GM21367 (cell line): ENCODE measurements at regions not wholly inside any gene's neighbourhood (a gene's known extent, or its start where the extent isn't known, plus 50 kb on each side); places are given as distances from the start of the nearest gene placed in this dataset.

Experiments
- ATAC-seq: cut with Tn5 transposase; IDR thresholded peaks from one replicate; pipeline ENCODE4 v1.9.1; 2021; ENCODE audit not compliant: unreplicated experiment

DNA sequence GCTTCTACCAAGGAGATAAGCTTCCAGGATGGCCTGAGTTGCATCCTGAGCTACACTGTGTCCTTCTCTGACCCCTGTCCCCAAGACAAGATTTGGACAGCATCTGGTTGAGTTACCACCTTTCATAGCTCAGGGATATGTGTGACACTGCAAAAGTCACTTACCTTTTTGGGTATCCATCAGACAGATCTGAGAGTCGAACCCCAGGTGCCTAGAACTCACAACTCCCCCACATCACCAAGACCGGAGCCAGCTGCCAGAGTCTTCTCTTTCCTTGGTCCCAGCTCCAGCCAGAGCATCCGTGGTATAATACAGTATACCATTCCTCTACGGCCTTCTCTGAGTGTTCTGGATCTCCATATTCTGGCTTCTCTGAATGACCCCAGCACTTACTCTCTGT, 133.0 kb downstream of the CD83 start:
- no peak for ATAC-seq

DNA sequence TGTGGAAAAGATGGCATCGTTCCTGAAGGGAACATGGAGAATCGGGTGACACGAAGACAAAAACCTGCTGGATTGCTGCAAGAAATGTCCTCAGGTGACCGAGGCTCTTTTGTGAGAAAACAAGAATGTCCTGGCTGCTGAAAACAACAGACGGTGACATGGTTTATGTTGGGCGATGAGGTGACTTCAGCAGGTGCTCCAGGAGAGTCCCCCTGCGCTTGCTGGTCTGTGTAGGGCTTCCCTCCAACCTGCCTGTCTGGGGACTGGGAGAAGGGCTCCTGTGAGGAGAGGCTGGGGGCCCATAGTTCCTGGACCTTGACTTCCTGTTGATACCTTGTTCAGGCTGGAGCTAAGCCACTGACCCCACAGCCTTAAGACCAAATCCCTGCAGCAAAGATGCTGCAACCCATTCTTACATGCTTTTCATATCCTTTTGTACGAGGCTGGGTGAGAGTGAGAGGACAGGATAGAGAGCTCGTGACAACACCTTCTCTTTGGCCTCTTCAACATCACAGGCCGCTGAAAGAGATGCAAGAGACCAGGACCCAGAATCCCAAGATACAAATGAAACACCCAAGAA, 134.8 kb downstream of the CD83 start:
- ATAC-seq = no peak

DNA sequence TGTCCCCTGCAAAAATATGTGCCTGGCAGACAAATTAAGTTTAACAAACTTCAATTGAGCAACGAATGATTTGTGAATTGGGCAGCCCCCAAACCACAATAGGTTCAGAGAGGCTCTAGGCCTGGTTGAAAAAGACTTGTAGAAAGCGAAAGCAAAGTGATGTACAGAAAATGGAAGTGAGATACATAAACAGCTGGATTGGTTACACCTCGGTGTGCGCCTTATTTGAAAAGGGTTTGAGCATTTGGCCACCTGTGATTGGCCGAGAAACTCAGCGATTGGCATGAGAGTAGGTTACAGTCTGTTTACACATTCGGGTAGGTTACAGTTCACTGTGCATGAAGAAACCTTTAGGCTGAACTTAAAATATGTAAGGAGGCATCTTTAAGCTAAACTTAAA, 136.9 kb downstream of the CD83 start:
- ATAC-seq = peak; percentile 68

DNA sequence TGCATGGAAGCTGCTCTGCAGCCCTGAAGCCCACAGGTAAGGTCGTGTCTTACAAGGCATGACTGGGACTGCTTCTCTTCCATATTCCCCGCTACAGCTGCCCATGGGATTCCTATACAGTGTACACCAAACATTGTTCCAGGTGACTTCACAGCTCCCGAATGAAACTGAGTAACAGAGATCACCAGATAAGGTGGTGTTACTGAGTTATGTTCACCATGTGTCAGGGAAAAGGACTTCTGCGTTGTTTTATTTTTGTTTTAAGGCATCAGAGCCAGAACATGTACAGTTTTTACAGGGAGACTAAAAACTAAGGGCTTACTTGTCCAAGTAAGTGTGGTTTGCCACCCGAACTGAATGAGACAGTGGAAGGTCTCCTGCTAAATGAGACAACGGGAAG, 138.3 kb downstream of the CD83 start:
- no peak for ATAC-seq

DNA sequence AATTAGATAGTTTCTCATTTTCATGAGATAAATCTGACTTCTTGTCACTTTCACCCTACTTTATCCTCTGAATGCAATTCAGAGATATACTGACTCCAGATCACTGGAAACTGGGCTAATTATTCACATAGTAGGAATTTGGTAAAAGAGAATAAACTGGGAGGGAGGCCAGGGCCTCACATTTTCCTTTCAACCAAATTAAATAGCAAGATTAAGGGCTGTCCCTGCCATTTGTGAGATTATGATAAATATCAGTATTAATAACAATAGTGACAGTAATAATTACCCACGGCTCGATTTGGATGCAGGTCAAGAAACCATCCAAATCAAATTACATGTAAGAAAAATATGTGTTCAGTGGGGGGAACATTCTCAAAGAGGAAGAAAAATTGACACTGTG, 140.5 kb downstream of the CD83 start:
- ATAC-seq = no peak

DNA sequence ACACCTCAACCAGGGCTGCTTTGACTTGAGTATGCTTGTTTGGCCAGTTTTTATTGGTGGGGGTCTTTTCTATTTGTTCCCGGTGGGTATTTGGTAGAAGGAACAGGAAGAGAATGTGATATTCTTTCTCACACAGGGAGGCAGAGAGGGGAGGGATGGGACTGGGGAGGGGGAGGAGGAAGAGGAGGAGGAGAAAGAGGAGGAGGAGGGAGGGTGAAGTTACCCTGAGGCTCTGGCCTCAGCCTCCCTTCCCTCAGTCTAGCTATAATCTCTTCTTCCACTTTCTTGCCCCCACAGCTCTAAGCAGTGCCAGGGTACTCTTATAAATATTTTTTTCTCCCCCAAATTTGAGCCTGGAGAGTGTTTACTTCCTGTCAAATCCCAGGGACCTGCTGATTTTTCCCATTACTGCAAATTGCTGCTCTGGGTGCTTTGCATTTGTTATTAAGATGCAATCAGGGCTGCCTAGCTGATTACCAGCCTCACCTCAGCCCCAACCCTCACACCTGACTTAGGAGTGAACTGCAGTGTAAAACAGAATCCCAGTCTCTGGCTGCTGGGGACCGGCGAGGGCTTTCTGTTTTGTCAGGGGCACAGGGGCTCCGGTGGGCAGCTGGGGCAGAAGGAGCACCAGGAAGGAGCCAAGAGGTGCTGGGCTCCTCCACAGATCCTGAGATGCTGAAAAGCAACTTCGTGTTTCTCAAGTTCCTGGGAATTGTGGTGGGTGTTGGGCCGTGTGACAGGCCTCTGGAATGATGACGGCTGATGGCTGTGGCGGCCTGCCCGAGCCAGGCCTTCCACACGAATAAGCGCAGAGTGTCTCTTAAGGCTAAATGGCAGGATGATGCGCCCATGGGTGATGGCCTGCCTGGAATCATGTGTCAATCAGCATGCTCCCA, 141.4 kb downstream of the CD83 start:
- ATAC-seq = no peak

DNA sequence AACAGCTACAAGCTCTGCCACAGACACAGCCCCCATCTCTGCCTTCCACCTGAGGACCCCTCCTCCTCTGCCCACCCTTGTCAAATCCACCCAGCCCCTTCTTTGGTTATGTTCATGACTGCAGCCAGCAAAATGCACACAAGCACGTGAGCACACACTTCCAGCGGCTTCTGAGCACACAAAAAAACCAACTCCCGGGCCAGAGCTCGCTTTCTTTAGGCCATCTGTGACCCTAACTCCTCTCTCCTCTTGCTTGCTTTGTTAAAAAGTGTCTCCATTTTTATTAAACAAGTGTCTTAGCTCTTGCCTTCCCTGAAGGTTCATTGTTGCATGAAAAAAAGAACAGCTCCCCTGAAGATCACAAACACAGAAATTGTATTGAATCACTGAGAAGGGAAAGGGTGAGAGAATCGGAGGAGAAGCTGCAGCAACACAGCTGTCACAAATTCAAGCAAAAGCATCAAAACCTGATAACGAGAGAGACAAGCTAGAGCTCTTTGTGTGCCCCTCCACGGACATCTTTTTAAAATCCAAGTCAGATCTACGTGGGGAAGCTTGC, 142.1 kb downstream of the CD83 start:
- ATAC-seq = no peak

DNA sequence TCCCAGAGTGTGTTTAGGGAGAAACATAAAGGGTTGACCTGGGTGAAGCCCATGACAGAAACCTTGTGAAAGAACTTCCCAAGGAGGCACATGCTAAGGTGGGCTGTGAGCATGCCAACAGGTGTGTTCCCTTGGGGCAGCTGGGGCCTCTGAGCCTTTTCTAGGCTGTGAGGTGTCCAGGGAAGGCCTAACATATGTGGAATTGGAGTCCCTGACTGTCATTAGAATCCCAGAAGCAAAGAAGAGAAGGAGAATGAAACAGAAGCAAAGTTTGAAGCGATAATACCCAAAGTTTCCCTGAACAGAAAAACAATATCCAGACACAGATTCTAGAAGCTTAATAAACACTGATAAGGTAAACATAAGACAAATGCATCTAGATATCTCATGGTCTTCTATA, 143.3 kb downstream of the CD83 start:
- no peak for ATAC-seq

DNA sequence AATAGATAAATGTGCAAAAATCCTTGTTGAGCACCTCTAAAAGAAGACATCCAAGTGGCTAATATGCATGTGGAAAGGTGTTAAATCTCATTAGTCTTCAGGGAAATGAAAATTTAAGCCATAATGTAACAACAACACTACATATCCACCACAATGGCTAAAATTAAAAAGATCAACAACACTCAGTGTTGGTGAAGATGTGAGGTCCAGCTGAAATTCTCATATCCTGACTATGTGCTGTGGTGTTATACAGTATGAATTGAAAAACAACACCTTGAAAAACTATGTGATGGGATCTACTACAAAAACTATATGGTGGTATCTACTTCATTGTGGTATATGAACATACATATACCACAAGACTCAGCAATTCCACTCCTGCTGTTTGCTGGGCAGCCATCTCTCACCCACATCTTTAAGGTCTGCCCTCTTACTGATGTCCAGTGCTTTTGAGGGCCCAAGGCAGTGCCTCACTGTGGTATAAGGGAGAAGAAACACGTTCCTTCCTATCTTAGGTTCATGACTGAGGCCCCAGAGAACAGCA, 146.4 kb downstream of the CD83 start:
- no peak for ATAC-seq

DNA sequence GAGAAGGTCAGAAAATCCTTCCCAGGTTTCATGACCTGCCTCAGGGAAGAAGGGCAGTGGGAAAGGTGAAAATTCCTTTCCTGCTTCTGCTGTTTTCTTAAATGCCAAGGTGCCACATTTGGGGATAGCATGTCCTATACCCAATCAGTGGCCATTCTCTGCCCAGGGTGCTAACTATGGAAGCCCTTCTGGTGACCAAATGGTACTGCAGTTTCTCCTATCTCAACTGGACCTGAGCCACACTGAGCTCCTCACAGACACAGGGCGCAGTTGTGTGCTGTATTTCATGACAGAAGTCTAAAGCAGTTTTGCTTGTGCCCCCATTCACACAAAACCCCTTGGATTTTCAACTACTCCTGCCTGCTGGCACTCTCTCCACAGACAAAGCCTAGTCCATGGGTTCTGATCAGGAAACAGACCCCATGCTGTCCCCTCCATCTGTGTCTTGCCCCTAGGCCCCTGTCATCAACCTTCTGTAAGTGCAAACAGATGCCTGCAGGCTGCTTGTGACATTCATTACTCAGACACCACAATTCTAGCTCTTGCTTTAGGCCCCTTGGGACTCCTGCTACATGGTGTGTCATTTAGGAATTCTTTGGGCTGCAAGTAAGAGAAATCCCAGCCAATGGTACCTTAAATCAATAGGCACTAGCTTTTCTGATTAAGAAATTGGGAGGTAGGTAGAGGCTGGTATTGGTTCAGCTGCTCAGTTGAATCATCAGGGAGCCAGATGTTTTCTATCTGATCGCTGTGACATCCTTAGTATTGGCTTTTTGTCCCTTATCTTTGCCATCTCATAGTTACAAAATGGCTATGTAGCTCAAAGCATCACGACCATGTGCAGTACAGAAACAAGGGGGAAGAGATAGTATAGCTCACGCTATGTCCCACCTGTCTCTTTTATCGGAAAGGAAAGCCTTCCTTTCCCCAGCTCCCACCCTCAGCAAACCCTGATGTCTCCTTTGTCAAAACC, 147.8 kb downstream of the CD83 start:
- no peak for ATAC-seq

DNA sequence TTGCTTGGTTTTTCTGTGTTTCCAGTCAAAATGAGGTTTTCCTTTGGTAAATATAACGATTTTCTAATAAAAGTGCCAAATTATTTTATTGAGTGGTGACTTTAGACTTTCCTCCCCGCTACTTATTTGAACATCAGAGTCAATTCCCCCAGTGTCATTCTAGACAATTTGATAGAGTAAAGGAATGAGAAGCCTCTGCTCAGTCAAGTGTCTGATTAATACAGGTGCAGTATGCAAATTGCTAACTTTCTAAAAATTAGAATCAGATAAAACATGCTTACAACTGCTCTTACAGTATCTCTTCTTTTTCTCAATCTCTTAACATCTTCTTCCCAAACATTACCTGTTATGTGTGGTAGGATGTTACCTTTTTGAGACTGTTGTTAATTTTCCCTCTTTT, 148.7 kb downstream of the CD83 start:
- no peak for ATAC-seq

DNA sequence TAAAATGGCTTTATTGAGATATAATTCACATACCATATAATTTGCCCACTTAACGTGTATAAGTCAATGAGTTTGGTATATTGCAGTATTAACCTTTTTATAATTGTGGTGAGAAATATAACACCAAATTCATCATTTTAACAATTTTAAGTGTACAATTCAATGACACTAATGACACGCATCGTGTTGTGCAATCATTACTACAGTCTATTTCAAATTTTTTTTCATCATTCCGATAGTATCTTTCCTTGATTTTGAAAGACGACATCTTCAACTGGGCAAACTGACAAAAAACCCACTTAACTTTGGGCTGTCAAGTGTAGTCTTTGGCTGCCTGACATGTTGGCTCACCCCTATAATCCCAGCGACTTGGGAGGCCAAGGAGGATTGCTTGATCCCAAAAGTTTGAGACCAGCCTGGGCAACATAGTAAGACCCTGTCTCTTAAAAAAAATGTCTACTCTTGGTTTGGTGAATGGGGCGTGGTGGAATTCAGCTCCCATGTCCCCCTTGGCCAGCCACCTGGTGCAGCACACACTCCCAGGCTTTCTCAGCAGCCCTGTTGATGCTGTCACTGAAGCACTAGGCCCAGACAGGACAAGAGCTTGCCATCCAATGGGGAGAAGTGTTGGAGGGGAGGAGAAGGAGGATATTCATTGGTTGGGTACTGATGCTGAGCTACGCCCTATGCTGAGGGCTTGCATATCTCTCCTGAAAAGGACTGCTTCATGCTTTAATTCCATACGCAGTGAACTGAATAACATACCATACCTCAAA, 150.5 kb downstream of the CD83 start:
- no peak for ATAC-seq

DNA sequence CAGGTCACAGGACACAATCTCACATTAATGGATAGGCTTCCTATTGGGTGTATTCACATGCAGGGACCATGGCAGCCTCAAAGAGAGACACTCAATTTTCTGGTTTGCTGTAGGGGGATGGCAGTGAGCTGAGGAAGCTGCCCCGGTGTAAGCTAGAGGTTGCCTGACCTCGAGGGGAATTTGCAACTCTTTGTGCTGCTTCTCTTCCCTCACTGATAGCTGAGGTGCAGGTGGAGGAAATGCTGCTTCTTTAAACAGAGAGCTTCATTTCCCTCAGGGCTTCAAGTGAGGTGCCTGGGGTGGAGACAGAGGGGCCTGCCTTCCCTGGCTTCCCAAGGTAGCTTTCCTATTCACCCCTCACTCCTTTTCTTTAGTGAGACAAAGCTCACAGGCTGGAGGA, 151.9 kb downstream of the CD83 start:
- no peak for ATAC-seq

DNA sequence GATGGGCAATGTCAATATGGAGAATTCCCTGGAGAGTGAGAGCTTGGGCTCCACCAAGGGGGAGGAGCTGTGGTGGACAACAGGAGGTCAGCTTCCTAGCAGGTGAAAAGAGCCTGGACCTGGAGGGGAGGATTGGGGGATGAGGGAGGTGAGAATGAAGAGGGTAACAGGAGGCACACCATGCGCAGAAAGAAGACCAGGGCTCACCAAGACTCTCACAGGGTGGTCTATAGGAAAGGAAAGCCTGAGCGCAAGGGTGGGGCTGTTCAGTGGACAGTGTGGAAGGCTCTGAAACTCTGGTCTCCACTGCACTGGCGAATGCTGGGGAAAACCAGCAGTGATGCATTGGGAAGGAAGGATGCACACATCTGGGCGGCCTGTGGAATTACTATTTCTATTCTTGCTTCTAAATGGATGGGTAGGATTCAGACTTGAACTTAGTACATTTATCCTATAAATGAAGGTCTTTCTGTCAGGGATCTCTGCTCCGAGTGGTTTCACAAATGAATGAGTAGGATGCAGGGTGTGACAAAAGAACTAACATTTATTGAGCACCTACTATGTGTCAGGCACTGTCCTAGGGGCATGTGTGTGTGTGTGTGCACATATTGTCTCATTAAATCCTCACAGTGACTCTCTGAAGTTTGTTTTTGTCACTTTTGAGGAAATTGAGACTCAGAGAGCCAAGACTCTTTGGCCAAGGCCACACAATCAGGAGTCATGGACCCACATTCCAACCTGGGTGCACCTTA, 152.7 kb downstream of the CD83 start:
- ATAC-seq = no peak

DNA sequence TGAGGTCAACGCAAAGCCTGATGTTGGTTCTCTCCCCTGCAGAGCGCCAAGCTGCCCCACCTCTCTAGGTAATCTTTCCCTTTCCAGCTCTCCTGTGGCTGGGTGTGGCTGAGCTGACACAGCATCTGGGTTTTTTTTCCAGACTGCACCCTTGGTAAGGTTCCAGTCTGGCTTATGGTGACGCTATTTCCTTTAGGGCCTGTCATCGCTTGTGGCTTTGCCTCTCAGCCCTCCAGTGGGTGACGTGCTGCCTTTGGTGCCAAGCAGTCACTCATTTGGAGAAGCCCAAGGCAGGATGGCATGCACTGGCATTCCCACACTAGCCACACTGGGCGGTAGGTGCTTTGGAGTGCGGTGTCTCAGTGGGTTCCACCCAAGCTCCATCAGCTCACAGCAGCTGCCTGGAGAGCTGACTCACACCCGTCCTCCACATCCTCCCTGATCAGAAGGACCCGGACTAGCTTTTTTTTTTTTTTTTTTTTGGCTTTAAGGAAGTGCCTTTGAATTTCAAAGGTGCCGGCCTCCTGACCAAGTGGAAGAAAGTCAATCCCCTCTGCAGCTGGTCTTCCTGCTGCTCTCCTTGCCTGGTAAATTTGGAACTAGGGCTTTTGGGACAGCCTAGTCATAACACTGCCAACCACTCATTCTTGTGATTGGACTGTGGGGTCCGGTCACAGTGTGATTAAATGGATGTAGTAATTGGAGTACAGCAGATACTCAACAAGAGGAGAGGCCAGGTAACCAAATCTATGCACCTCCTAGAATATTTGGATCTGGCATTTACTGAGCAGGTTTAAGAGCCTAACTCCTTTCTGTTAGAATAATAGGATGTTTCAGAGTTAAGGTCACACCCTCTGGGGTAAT, 153.6 kb downstream of the CD83 start:
- ATAC-seq = no peak

DNA sequence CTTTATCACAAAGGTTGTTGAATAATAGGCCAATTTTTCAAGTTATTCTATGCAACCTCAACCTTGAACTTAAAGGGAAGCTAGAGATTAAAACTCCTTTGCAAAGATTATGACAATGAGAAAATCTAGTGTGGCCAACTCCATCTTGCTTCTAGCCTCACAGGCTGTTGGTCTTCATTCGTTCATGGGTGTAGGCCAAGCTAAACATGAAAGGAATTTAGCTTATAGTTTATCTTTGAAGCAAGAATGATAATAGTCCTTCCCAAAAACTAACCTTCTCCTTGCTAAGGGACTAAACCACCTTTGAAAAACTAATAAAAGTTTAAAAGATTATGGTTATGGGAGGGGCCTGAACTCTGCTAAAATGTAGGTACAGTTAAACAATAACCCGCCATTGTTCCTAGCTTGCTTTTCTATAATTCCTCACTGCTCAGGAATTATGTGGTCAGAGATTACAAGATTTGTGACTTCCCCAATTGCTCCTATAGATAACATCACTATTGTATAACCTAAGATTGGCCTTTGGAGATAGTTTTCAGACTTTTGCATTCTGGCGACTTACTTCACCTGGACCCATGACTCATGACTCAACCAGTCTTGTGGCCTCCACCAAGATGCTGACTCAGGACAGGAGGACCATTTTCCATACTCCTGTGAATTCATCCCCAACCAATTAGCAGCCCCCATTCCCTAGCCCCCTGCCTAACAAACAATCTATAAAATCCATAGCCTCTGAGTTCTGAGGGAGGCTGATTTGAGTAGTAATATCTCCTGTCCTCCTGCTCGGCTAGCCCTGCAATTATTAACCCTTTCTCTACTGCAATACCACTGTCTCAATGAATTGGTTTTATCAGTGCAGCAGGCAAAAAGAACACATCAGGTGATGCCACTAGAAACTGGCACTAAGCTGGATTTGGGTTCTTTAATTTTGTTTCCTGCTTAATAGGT, 154.5 kb downstream of the CD83 start:
- ATAC-seq = no peak

DNA sequence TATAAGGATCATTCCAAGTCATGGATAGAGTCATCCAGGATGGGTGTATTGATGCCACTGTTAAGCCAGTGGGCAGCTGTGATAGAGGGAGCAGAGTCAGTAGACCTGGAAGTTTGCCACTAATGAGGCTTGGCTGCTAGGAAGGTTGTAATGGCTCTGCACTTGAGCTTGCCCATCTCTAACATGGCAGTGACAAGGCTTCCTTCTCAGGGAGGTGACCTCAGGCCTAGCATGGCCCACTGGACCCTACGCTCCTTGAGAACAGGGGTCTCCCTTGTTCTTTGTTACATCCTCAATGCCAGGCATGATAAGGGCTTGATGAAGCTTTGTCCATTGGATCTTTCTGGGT, 155.1 kb downstream of the CD83 start:
- ATAC-seq = no peak

DNA sequence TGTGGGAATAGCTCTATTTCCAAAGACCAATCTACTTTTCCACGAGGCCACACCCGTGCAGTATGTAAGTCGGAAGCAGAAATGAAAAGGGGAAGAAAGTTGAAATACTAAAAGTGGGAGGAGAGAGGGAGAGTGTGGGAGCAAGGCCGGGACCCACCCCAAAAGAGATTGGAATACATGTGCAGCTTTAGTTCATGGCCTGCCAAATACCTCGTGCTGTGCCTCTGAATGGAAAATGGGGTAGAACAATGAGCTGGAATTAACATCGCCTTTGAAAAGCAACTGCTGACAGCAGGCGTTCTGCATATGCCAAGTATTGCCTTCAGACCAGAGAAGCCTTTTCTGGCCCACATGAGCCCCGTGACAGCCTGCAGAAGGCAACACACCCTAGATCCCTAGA, 155.6 kb downstream of the CD83 start:
- no peak for ATAC-seq
